ENCODE measurements at regions not wholly inside any gene's neighbourhood (a gene's known extent, or its start where the extent isn't known, plus 50 kb on each side); places are given as distances from the start of the nearest gene placed in this dataset.

- TF ChIP-seq GATA2 (IDR thresholded peaks at IDR 0.05; ENCODE audit: low read depth, low read length) = no peak
- no peak for TF ChIP-seq GATA3 (IDR thresholded peaks at IDR 0.05; ENCODE audit: low read depth, low read length)
These were observed 75.2 kb upstream of the PRLR start for GRCh38 chr5:35305336-35306020.

Measured in SH-SY5Y (cell line).